Stimulated activated CD4-positive, alpha-beta T cell treated with anti-CD3 and anti-CD28 coated beads, Interleukin-2, amount 100 ng/mL, for 4 hours (primary cell): ENCODE measurements at regions not wholly inside any gene's neighbourhood (a gene's known extent, or its start where the extent isn't known, plus 50 kb on each side); places are given as distances from the start of the nearest gene placed in this dataset.

Experiments
- DNase-seq: peaks from one replicate; pipeline ENCODE4 v3.0.0-alpha.2; 2020; ENCODE audit warnings: low read depth

- DNase-seq = no peak
Observed at GRCh38 chr5:164351245-164351834, 845.9 kb downstream of the MAT2B start.

GRCh38 chr5:164352695-164353094 is 847.3 kb downstream of the MAT2B start:
- DNase-seq = no peak

GRCh38 chr5:164353155-164353554 is 847.7 kb downstream of the MAT2B start:
- no peak for DNase-seq

GRCh38 chr5:164354139-164354751 is 848.8 kb downstream of the MAT2B start:
- DNase-seq = no peak

GRCh38 chr5:164355267-164355830 is 849.9 kb downstream of the MAT2B start:
- DNase-seq = no peak

GRCh38 chr5:164356790-164357189 is 851.4 kb downstream of the MAT2B start:
- no peak for DNase-seq

- no peak for DNase-seq
Observed at GRCh38 chr5:164357395-164358033, 852.1 kb downstream of the MAT2B start.

GRCh38 chr5:164358531-164359259 is 853.3 kb downstream of the MAT2B start:
- DNase-seq = no peak

- DNase-seq = no peak
Observed at GRCh38 chr5:164359260-164360255, 854.1 kb downstream of the MAT2B start.

GRCh38 chr5:164360589-164360988 is 855.2 kb downstream of the MAT2B start:
- no peak for DNase-seq

- DNase-seq = no peak
Observed at GRCh38 chr5:164361986-164362385, 856.6 kb downstream of the MAT2B start.

- DNase-seq = no peak
Observed at GRCh38 chr5:164362835-164363234, 857.4 kb downstream of the MAT2B start.

GRCh38 chr5:164364237-164365208 is 859.1 kb downstream of the MAT2B start:
- DNase-seq = no peak

GRCh38 chr5:164370841-164371240 is 865.4 kb downstream of the MAT2B start:
- no peak for DNase-seq

- DNase-seq = no peak
Observed at GRCh38 chr5:164372892-164373291, 867.5 kb downstream of the MAT2B start.

- no peak for DNase-seq
Observed at GRCh38 chr5:164373876-164374275, 868.5 kb downstream of the MAT2B start.

- DNase-seq = no peak
Observed at GRCh38 chr5:164375051-164375450, 869.6 kb downstream of the MAT2B start.

- no peak for DNase-seq
Observed at GRCh38 chr5:164376843-164377242, 871.4 kb downstream of the MAT2B start.

- DNase-seq = no peak
Observed at GRCh38 chr5:164377746-164378145, 872.3 kb downstream of the MAT2B start.

GRCh38 chr5:164383662-164384061 is 878.2 kb downstream of the MAT2B start:
- no peak for DNase-seq
